K562 (cell line): ENCODE measurements at regions not wholly inside any gene's neighbourhood (a gene's known extent, or its start where the extent isn't known, plus 50 kb on each side); places are given as distances from the start of the nearest gene placed in this dataset.
"Not testable (repeated sequence)": the region's sequence is repeated elsewhere in the genome, so short reads cannot be mapped to it uniquely, and the experiment has no call there.

ENCODE experiments used
- ATAC-seq: fragments of 200-7000 bp; cut with Tn5 transposase; 3 replicates; pipeline ENCODE4 v1.9.1; 2020; ENCODE audit warnings: moderate library complexity
- BruUV-seq: library from RNA; stranded (reverse); fragments of 400-500 nt; replicated peaks from 2 replicates; lab custom pipeline; 2021; lab: Mats Ljungman, UMichigan
- CTCF ChIA-PET: fragments of 300-600 bp; formaldehyde crosslinking; extraction: SDS; loops from one replicate; lab custom pipeline; 2021; ENCODE audit warnings: low intra/inter-chr PET ratio; lab: Yijun Ruan, JAX
- POLR2A ChIA-PET: fragments of 300-600, 350-650 bp; sonication (Branson Sonifier 250); formaldehyde crosslinking; extraction: SDS; loops from one replicate; lab custom pipeline; 2021; ENCODE audit warnings: antibody characterized with exemption, inconsistent platforms; lab: Yijun Ruan, JAX
- DNase-seq, 4 experiments: peaks; one replicate each; pipeline versions ENCODE4 v3.0.0 to v3.0.0-alpha.2; 2011 to 2018; ENCODE audit warnings: low spot score in 3 of 4, mixed read lengths in 3 of 4; ENCODE audit errors: extremely low read depth in 1 of 4
- FAIRE-seq: peaks from 2 replicates; lab custom pipeline; 2011; peaks lifted over from hg19 to GRCh38; lab: Jason Lieb, UNC
- H2AFZ ChIP-seq: 2 replicates; pipeline ENCODE4 v1.6.0; 2011; ENCODE audit warnings: low read depth, low read length, control low read depth, inconsistent platforms
- H3K27ac ChIP-seq: fragments of 200-600 bp; 3 replicates; pipeline ENCODE4 v1.8.0; 2011; ENCODE audit warnings: low read depth, mild to moderate bottlenecking, control low read depth, inconsistent platforms, low read length, moderate library complexity, mixed read lengths; ENCODE audit errors: extremely low read depth
- H3K27me3 ChIP-seq, 2 experiments: fragments of 300-600 bp in 1 of 2; 2 replicates in 1 of 2; 3 replicates in 1 of 2; pipeline versions ENCODE4 v1.6.0 to v1.8.0; 2011; ENCODE audit warnings: inconsistent platforms in 2 of 2, low read length in 2 of 2, mild to moderate bottlenecking in 1 of 2, mixed read lengths in 1 of 2, moderate library complexity in 1 of 2; ENCODE audit not compliant: control insufficient read depth in 2 of 2, insufficient read depth in 2 of 2
- H3K36me3 ChIP-seq: fragments of 300-600 bp; 3 replicates; pipeline ENCODE4 v1.8.0; 2011; ENCODE audit warnings: mild to moderate bottlenecking, low read length, inconsistent platforms; ENCODE audit not compliant: control insufficient read depth, insufficient read depth
- H3K4me1 ChIP-seq, 2 experiments: fragments of 200-600 bp in 1 of 2; replicated peaks in 1 of 2; 2 replicates in 1 of 2; 3 replicates in 1 of 2; pipeline versions ENCODE4 v1.5.1 to v1.8.0; 2011; ENCODE audit warnings: inconsistent platforms in 2 of 2, low read length in 2 of 2, mild to moderate bottlenecking in 1 of 2, mixed read lengths in 1 of 2, moderate library complexity in 1 of 2; ENCODE audit not compliant: control insufficient read depth in 2 of 2, insufficient read depth in 2 of 2
- H3K4me2 ChIP-seq: 2 replicates; pipeline ENCODE4 v1.6.1; 2011; ENCODE audit warnings: low read length, control low read depth, inconsistent platforms, mixed read lengths; ENCODE audit not compliant: insufficient read depth
- H3K4me3 ChIP-seq: fragments of 200-600 bp; sonication (generic), shearing (Covaris generic); 2 replicates; pipeline ENCODE4 v1.5.1; 2016; ENCODE audit warnings: control low read depth, inconsistent platforms
- H3K79me2 ChIP-seq: fragments of 200-600 bp; 3 replicates; pipeline ENCODE4 v1.8.0; 2011; ENCODE audit warnings: low read length, inconsistent platforms; ENCODE audit not compliant: control insufficient read depth, insufficient read depth
- H3K9ac ChIP-seq, 2 experiments: 2 replicates each; pipeline versions ENCODE4 v1.6.0 to v1.6.1; 2011; ENCODE audit warnings: low read depth in 2 of 2, low read length in 2 of 2, control low read depth in 1 of 2, inconsistent platforms in 1 of 2, mild to moderate bottlenecking in 1 of 2, mixed read lengths in 1 of 2; ENCODE audit not compliant: insufficient read depth in 1 of 2
- H3K9me1 ChIP-seq: one replicate; pipeline ENCODE4 v1.6.0; 2011; ENCODE audit warnings: inconsistent platforms, mild to moderate bottlenecking, low read length, moderate library complexity; ENCODE audit not compliant: control insufficient read depth, insufficient read depth
- H3K9me3 ChIP-seq: replicated peaks from 2 replicates; pipeline ENCODE4 v1.5.1; 2011; ENCODE audit warnings: low read depth, low read length, inconsistent platforms; ENCODE audit not compliant: control insufficient read depth, insufficient read depth
- H4K20me1 ChIP-seq: replicated peaks from 2 replicates; pipeline ENCODE4 v1.6.1; 2011; ENCODE audit warnings: low read length, inconsistent platforms, mixed read lengths; ENCODE audit not compliant: control insufficient read depth, insufficient read depth
- NFYB ChIP-seq: IDR thresholded peaks from 2 replicates; pipeline ENCODE4 v1.6.1; 2011; ENCODE audit warnings: mild to moderate bottlenecking, moderate library complexity; ENCODE audit not compliant: insufficient read length; ENCODE audit errors: extremely low read depth
- WGBS: fragments of 100-300 bp; shearing (Covaris generic); methylation state at CpG from one replicate; pipeline ENCODE4 v1.1.6; 2016; ENCODE audit warnings: low coverage, mixed read lengths; ENCODE audit not compliant: insufficient coverage; ENCODE audit errors: missing lambda C conversion rate; 5-methylcytosine and 5-hydroxymethylcytosine counted together
- in situ Hi-C: fragments of 300-500 bp; cut with MboI; formaldehyde crosslinking; loops from 4 replicates; pipeline ENCODE4 v1.15.0; 2018; ENCODE audit warnings: inconsistent platforms, mixed read lengths
- intact Hi-C: fragments of 100-400 bp; cut with micrococcal nuclease; formaldehyde crosslinking; loops from 2 replicates; pipeline ENCODE4 v1.14.2; 2022
- TF ChIP-seq, protein P1 (sequence below): fragments of 450-650 bp; IDR thresholded peaks from 2 replicates; pipeline ENCODE4 v1.6.1; 2016

DNA sequence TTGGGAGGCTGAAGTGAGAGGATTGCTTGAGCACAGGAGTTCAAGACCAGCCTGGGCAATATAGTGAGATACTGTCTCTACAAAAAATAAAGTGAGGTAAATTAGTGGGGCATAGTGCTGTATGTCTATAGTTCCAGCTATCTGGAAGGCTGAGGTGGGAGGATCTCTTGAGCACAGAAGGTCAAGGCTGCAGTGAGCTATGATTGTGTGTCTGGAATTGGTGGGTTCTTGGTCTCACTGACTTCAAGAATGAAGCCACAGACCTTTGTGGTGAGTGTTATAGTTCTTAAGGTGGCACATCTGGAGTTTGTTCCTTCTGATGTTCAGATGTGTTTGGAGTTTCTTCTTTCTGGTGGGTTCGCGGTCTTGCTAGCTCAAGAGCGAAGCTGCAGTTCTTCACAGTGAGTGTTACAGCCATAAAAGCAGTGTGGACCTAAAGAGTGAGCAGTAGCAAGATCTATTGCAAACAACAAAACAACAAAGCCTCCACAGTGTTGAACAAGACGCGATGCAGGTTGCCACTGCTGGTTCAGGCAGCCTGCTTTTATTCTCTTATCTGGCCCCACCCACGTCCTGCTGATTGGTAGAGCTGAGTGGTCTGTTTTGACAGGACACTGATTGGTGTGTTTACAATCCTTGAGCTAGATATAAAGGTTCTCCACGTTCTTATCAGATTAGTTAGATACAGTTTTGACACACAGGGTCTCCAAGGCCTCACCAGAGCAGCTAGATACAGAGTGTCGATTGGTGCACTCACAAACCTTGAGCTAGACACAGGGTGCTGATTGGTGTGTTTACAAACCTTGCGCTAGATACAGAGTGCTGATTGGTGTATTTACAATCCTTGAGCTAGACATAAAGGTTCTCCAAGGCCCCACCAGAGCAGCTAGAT lies 79.3 kb upstream of the AMZ2 start:
- H3K27ac ChIP-seq, FAIRE-seq, H3K4me3 ChIP-seq, H4K20me1 ChIP-seq, H3K9ac ChIP-seq, H3K27me3 ChIP-seq, H3K4me1 ChIP-seq, H3K9me3 ChIP-seq, H3K9me1 ChIP-seq, intact Hi-C loops, H3K4me2 ChIP-seq, H3K79me2 ChIP-seq: not testable (repeated sequence)
- in situ Hi-C loops: loop anchor here (25.0 kb wide), 1 partner anchor 594 kb away; no protein-coding TSS in a partner anchor
- BruUV-seq: TSS peak; percentile 79
- TF ChIP-seq, protein P1, sequence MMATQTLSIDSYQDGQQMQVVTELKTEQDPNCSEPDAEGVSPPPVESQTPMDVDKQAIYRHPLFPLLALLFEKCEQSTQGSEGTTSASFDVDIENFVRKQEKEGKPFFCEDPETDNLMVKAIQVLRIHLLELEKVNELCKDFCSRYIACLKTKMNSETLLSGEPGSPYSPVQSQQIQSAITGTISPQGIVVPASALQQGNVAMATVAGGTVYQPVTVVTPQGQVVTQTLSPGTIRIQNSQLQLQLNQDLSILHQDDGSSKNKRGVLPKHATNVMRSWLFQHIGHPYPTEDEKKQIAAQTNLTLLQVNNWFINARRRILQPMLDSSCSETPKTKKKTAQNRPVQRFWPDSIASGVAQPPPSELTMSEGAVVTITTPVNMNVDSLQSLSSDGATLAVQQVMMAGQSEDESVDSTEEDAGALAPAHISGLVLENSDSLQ: peak; percentile 31; the same call in 1 of the 2 replicates
- peak; percentile 41 for TF ChIP-seq NFYB
- TF ChIP-seq, all 486 proteins: peak for 2; not testable (repeated sequence) for 484
- POLR2A ChIA-PET, DNase-seq, H3K36me3 ChIP-seq, CTCF ChIA-PET, ATAC-seq: not testable (repeated sequence)
- 49% methylated on average over 9 of the region's 9 CpGs for WGBS
- peak overlapping the region; percentile 22; the same call in 1 of the 2 replicates for H2AFZ ChIP-seq

DNA sequence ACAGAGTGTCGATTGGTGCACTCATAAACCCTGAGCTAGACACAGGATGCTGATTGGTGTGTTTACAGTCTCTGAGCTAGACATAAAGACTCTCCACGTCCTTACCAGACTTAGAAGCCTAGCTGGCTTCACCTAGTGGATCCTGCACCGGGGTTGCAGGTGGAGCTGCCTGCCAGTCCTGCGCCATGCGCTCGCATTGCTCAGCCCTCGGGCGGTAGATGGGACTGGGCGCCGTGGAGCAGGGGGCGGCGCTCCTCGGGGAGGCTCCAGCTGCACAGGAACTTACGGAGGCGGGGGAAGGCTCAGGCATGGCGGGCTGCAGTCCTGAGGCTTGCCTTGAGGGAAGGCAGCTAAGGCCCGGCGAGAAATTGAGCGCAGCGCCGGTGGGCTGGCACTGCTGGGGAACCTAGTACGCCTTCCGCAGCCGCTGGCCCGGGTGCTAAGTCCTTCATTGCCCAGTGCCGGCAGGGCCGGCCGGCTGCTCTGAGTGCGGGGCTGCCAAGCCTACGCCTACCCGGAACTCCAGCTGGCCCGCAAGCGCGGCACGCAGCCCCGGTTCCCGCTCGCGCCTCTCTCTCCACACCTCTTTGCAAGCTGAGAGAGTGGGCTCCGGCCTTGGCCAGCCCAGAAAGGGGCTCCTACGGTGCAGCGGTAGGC lies 78.5 kb upstream of the AMZ2 start:
- H3K9ac ChIP-seq, H3K9me1 ChIP-seq, H3K4me1 ChIP-seq, intact Hi-C loops, H3K27me3 ChIP-seq, CTCF ChIA-PET, H3K4me3 ChIP-seq, H4K20me1 ChIP-seq, H2AFZ ChIP-seq, DNase-seq, BruUV-seq, POLR2A ChIA-PET, H3K9me3 ChIP-seq, H3K4me2 ChIP-seq, H3K27ac ChIP-seq, H3K79me2 ChIP-seq, FAIRE-seq, H3K36me3 ChIP-seq, ATAC-seq: not testable (repeated sequence)
- in situ Hi-C loops: loop anchor here (25.0 kb wide), 1 partner anchor 593 kb away; no protein-coding TSS in a partner anchor
- WGBS: 51% methylated on average over 14 of the region's 42 CpGs
